Muscle layer of colon (tissue), 2 donors: ENCODE measurements at regions not wholly inside any gene's neighbourhood (a gene's known extent, or its start where the extent isn't known, plus 50 kb on each side); places are given as distances from the start of the nearest gene placed in this dataset.

ENCODE experiments used
- H3K27ac ChIP-seq: one replicate; pipeline ENCODE4 v1.7.0; 2013; ENCODE audit warnings: low read depth, mild to moderate bottlenecking, low read length, moderate library complexity
- H3K27me3 ChIP-seq, 2 donors: one replicate each; pipeline ENCODE4 v1.7.0; 2013; ENCODE audit warnings: low read length in 2 of 2, mild to moderate bottlenecking in 2 of 2; ENCODE audit not compliant: insufficient read depth in 2 of 2, control insufficient read depth in 1 of 2
- H3K36me3 ChIP-seq: one replicate; pipeline ENCODE4 v1.7.0; 2013; ENCODE audit warnings: mild to moderate bottlenecking, low read length; ENCODE audit not compliant: insufficient read depth
- H3K4me1 ChIP-seq: one replicate; pipeline ENCODE4 v1.7.0; 2013; ENCODE audit warnings: mild to moderate bottlenecking, low read length; ENCODE audit not compliant: insufficient read depth
- H3K4me3 ChIP-seq, 2 donors: one replicate each; pipeline ENCODE4 v1.7.0; 2013; ENCODE audit warnings: low read length in 2 of 2, low read depth in 1 of 2, mild to moderate bottlenecking in 1 of 2, moderate library complexity in 1 of 2
- H3K9ac ChIP-seq: one replicate; pipeline ENCODE4 v1.7.0; 2013; ENCODE audit warnings: low read length
- H3K9me3 ChIP-seq: one replicate; pipeline ENCODE4 v1.7.0; 2013; ENCODE audit warnings: mild to moderate bottlenecking, low read length
- donor health status: abdominal sarcoma.
- donor health status: Adenocarcinoma of cecum.

DNA sequence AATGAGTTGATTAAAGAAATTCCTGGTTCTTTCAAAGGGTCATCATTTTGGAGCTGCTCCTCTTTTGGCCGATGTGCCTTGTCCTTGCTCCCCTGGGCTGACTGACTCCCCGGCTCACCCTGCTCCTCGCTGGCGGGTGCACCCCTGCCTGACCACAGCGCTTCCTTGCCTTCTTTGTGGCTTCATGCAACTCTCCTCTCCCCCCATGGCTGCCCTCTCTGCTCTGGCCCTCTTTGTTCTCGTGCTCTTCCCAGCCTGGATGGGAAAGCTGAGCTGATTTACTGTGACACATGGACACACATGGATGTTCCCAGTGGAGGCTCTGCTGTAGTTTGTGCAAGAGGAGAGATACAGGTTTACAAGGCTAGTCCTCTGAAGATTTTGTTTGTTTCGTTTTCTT is 234.6 kb downstream of the HAUS1 start:
- no peaks in the 10 kb centered on the region for H3K9me3 ChIP-seq
- peaks cover 0 to 5% of the 10 kb centered on the region in 2 donors for H3K27me3 ChIP-seq
- H3K27ac ChIP-seq, result no peak overlapping the region
- H3K4me3 ChIP-seq, result no peak overlapping the region
- H3K36me3 ChIP-seq, result no peaks in the 10 kb centered on the region
- peaks cover 8% of the 10 kb centered on the region for H3K4me1 ChIP-seq
- no peak overlapping the region for H3K9ac ChIP-seq

DNA sequence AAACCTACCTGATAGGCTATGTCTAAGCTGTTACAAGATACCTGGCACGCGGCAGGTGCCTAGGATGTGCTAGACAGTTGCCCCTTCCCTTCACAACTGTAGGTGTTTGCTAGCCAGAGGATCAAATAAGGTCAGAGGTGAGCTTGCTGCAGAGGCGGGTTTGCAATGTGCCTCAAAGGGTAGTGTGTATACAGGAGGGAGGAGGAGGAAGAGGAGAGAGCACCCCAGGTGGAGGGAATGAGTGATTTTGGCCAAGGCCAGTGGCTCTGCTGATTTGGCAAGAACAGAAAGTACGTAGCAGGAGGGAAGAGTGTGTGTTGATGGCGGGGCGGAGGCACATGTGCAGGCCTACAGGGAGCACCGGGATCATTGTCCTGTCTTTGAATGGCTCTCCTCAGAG is 236.5 kb downstream of the HAUS1 start:
- Histone ChIP-seq H3K4me3 (no peak overlapping the region), H3K36me3 (no peaks in the 10 kb centered on the region), H3K9ac (no peak overlapping the region), H3K27ac (no peak overlapping the region), H3K9me3 (no peaks in the 10 kb centered on the region), H3K4me1 (peaks cover 8% of the 10 kb centered on the region), H3K27me3 (peaks cover 0 to under 1% of the 10 kb centered on the region in 2 donors)

DNA sequence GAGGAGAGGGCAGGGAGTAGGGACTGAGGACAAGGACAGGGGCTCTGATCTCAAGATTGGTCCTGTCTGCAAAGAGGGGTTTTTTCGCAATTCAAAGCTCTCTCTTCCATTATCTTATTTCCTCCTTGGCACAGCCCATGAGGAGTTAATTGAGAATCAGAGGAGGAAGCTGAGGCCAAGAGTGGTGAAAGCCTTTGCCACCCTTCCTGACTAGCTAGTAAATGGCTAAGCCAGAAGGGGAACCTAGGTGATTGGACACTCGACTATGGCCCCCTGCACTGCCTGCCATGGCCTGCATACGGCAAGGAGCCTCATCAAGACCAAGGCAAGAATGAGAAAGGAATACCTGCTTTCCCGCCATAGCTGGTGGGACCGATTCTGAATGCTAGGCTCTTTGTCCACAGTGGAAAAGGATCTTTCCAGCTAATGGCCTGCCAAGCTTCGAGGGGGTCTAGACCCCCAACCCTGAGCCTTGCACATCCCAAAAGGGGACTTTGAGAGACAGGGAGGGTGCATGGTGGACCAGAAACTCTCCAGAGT is 237.9 kb downstream of the HAUS1 start:
- Histone ChIP-seq H3K27ac (no peak overlapping the region), H3K4me1 (no peaks in the 10 kb centered on the region), H3K9ac (no peak overlapping the region), H3K27me3 (no peaks in the 10 kb centered on the region), H3K4me3 (no peak overlapping the region), H3K36me3 (no peaks in the 10 kb centered on the region), H3K9me3 (no peaks in the 10 kb centered on the region)

DNA sequence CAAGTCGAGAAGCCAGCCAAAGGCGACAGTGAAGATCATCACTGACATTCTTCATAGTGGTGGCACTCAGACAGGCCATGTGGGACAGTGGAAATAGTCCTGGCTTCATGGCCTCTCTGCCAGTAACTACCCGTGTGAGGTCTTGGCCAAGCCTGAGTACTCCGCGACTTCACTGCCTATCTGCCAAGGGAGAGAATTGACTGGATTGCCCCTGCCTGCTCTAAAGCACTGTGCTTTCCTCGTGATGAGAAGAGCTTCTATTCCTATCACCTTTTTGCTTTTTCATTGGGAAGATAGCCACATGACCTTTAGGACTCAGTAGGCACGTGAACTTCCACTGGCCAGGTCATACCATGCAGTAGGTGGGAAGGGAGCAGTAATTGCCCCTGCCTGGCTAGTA is 239.3 kb downstream of the HAUS1 start:
- no peak overlapping the region for H3K27ac ChIP-seq
- no peak overlapping the region for H3K4me3 ChIP-seq
- H3K36me3 ChIP-seq, result no peaks in the 10 kb centered on the region
- no peaks in the 10 kb centered on the region for H3K4me1 ChIP-seq
- no peak overlapping the region for H3K9ac ChIP-seq
- H3K9me3 ChIP-seq, result no peaks in the 10 kb centered on the region
- no peaks in the 10 kb centered on the region for H3K27me3 ChIP-seq

DNA sequence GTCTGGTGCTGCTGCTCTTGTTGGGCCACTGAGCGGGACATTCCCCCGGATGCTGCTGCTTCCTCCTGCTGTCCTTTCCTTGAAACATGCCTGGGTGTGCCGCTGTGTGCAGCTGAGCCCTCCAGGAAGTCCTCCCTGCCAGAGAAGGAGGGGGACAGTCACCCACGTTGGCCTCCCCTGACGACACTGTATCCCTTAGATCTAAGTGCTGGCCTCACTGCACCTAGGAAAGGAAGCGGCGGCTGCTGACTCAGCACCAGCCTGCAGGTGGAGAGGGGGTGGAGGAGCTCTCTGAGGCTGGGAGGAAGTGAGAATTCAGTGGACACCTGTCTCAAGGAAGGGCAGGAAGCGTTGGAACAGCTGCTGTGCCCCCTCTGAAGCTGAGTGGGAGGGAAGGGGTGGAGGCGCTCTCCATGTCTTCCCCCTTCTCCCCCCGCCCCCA is 239.8 kb downstream of the HAUS1 start:
- H3K27ac ChIP-seq, result no peak overlapping the region

DNA sequence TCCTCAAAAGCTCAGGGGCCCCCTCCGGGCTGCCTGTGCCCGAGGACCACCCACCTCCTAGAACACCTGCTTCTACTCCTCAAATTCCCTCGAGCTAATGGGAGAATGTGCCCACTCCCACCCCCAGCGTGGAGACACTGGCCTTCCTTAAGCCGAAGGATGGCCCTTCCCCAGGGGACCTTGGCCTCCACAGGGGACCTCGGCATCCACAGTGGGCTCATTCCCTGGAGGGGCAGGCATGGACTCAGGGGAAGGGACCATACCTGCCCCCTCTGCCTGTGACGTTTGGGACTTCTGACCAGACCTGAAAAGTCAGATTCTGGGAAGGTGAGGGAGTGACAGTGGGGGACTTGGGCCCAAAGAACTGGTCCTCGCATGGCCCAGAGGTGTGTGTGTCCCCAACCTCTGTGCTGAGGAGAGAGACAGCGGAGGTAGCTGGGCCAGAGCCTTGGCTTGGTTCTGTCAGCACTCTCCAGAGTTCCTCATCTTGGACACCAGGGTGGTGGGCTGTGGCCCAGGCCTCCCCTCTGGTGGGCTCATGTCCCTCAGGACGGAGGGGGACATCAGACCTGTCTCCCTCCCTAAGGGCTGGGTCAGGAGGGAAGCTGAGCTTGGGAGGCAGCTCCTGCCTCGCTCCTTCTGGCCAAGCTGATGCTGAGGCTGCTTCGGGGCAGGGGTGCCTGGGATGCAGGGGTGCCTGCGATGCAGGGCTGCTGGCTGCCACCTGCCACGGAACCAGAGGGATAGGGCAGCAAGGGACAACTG is 240.4 kb downstream of the HAUS1 start:
- Histone ChIP-seq H3K4me3 (no peak overlapping the region), H3K4me1 (no peaks in the 10 kb centered on the region), H3K27me3 (no peaks in the 10 kb centered on the region), H3K9ac (no peak overlapping the region), H3K27ac (no peak overlapping the region), H3K36me3 (no peaks in the 10 kb centered on the region), H3K9me3 (no peaks in the 10 kb centered on the region)

More for the DNA sequence above, 239.8 kb downstream of the HAUS1 start:
- H3K4me3 ChIP-seq, result no peak overlapping the region
- no peaks in the 10 kb centered on the region for H3K4me1 ChIP-seq
- H3K9me3 ChIP-seq, result no peaks in the 10 kb centered on the region
- no peak overlapping the region for H3K9ac ChIP-seq
- no peaks in the 10 kb centered on the region for H3K27me3 ChIP-seq
- H3K36me3 ChIP-seq, result no peaks in the 10 kb centered on the region

DNA sequence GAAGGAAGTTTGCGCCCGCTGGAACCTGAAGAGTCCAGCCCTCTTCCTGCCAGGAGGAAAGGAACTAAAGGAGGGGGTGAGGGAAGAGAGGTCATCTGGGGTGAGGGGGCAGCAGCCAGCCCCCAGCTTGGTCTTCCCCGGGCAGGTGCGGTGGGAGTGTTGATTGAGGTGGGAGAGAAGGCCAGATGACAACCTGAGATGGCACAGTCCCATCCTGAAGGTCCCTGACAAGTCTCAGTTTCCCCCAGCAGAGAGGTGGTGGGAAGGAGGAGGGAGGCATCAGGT is 240.9 kb downstream of the HAUS1 start:
- Histone ChIP-seq H3K36me3 (no peaks in the 10 kb centered on the region), H3K27me3 (no peaks in the 10 kb centered on the region), H3K9me3 (no peaks in the 10 kb centered on the region), H3K27ac (no peak overlapping the region), H3K4me1 (no peaks in the 10 kb centered on the region), H3K4me3 (no peak overlapping the region), H3K9ac (no peak overlapping the region)

DNA sequence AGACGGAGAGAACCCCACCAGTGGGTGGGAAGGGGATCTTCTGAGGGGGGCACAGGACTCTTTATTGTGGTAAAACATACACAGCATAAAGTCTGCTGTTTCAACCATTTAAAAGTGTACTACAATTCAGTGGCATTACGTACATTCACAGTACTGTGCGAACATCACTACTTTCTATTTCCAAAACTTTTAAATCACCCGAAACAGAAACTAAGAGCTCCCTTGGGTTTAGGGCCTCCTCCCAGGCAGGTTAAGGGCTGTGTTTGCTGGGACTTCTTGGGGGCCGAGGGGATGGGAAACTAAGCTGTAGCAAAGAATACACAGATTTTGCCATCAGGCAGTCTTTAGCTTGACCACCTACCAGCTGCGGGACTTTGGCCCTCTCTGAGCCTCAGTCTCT is 242.0 kb downstream of the HAUS1 start:
- H3K4me1 ChIP-seq, result peaks cover 6% of the 10 kb centered on the region
- no peaks in the 10 kb centered on the region for H3K27me3 ChIP-seq

DNA sequence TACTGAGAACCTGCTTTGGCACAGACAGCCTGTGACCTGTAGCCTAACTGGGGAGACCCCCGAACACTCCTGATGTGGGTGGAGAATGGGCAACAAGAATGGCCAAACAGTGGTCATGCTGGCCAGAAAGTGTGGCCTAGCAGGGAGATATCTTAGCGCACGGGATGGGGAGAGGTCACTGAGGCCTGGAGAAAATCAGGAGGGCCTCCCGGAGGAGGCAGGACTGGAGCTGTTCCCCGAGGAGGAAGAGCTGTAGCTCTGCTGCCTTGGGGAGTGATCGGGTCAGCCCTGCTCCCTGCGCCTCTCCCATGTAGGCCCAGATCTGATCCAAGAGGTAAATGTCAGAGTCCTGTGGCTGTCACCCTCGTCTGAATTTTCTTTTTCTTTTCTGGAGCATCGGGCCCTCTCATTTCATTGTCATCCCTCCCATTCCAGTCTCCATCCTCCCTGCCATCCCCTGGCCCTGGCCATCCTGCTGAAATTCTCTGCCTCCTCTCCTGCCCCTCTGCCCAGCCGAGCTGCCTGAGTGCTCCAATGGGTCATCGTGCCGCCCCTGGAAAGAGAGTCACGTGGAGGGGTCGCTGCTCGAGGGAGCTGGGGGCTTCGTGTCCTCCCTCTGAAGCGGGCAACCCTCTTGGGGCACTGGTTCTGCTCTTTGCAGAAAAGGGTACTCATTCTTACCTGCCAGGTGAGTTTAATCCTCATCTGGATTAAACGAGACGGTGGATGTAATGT is 242.9 kb downstream of the HAUS1 start:
- Histone ChIP-seq H3K4me3 (no peak overlapping the region), H3K9ac (no peak overlapping the region), H3K27ac (no peak overlapping the region), H3K4me1 (peaks cover 6% of the 10 kb centered on the region), H3K9me3 (no peaks in the 10 kb centered on the region), H3K27me3 (no peaks in the 10 kb centered on the region), H3K36me3 (no peaks in the 10 kb centered on the region)

More for the DNA sequence above, 242.0 kb downstream of the HAUS1 start:
- Histone ChIP-seq H3K4me3 (no peak overlapping the region), H3K27ac (no peak overlapping the region), H3K9me3 (no peaks in the 10 kb centered on the region), H3K9ac (no peak overlapping the region), H3K36me3 (no peaks in the 10 kb centered on the region)

DNA sequence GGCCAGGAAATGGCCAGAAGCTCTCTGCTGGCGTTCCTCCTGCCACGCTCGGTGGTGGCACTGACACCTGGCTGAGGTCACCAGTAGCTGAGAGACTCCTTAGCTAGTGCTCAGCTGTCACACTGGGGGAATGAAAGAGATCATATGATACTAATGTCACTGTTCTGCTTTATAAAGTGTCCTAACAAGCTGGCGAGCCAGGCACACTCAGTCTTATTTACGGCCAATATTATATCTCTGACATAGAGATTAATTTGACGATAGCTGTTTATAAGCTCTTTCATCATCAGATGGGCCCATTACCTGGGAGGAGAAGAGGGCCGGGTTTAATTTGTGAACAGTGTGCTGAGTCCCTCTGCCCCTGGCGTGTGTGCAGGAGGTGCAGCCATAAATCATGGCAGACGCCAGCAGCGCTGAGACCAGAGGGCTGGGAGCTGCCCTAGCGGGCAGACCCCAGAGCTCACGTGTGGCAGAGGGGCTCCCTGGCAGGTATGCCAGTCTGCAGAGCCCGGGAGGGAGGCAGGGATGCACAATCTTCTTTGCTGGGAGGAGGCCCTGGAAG is 246.5 kb downstream of the HAUS1 start:
- no peaks in the 10 kb centered on the region for H3K9me3 ChIP-seq
- H3K4me3 ChIP-seq, result no peak overlapping the region
- no peak overlapping the region for H3K9ac ChIP-seq
- H3K27me3 ChIP-seq, result no peaks in the 10 kb centered on the region
- no peaks in the 10 kb centered on the region for H3K36me3 ChIP-seq
- peaks cover 6% of the 10 kb centered on the region for H3K4me1 ChIP-seq
- H3K27ac ChIP-seq, result no peak overlapping the region

DNA sequence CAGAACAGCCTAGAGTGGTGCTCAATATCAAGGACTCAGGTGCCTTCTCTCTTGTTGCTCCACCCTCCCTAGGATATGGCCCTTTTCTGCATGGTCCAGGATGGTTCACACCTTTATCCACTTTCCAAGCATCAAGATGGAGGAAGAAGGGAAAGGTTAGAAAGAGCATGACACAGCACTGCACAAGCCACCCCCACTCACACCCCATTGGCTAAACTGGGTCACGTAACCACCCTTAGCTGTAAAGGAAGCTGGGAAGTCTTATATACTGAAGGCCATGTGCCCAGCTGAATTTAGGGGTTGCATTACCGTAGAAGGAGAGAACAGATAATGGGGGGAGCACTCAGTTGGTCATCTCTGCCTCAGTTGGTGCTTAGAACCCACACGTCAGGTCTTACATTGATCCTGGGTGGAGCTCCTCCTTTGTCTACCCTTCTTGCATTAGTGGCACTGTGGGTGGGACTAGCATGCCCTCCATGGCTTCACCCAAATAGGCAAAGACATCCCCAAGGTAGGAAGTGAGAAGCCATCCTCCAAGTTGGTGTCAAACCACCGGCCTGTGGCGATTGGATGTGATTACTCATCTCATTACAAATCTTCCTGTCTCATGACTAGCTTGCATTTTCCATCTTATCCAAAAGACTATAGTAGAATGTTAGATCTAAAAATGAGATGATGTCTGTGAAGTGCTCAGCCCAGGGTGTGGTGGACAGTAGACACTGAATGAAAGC is 248.5 kb downstream of the HAUS1 start:
- H3K36me3 ChIP-seq, result no peaks in the 10 kb centered on the region
- no peak overlapping the region for H3K4me3 ChIP-seq
- H3K27me3 ChIP-seq, result no peaks in the 10 kb centered on the region
- H3K9ac ChIP-seq, result no peak overlapping the region
- H3K4me1 ChIP-seq, result peaks cover 22% of the 10 kb centered on the region
- no peaks in the 10 kb centered on the region for H3K9me3 ChIP-seq
- H3K27ac ChIP-seq, result no peak overlapping the region
